ENCODE measurements at regions not wholly inside any gene's neighbourhood (a gene's known extent, or its start where the extent isn't known, plus 50 kb on each side); places are given as distances from the start of the nearest gene placed in this dataset.

DNA sequence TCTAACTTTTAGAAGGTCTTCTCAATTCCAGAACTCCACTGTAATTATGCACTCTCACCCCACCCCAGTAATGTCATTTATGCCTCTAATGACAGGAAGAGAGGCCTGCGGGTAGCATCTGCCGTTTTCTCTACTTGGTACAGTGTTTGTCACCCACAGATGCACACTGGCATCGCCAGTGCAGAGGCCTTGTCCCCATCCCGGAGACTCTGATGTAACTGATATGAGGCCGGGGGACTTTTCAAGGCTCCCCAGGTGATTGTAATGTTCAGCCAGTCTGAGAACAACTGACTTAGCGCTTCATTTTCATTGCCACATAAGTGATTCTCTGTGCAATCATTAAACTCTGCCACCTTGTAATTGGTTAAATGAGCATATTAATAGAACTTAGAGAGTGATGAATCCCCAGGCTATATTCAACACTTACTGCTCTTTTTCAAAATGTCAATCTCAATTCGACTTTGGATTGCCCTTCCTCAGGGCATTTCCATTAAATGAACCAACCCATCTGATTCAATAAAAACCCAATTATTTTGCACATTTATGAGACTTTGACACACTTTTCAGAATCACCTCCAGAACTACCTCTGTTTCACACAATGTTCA lies 113.2 kb downstream of the HERPUD2 start:
- DNase-seq (ENCODE audit: low read depth) = no peak

DNA sequence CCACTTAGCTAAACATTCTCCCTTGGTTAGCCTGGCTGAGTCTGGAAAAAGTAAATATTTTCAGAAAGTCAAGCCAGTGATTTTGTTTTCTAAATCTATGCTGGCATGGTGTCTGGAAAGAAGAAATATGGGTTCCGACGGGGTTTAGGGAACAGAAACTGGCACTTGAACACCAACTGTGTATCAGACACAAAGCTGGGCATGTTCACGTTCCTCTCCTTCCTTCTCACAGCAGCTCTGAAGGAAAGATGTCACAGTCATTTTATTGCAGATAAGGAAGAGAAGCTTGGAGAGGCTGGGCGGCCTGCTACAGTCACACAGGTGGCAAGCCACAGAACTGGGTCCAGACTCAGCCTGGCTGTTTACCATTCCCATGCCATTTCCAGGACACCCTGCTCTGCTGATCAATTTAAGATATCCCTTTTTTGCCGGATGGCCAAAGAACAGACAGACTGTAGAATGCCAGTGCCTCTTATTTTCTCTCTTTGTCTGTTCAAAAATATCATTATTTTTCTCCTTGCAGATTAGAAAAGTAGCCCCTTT lies 118.8 kb downstream of the HERPUD2 start:
- no peak for DNase-seq (ENCODE audit: low read depth)

DNA sequence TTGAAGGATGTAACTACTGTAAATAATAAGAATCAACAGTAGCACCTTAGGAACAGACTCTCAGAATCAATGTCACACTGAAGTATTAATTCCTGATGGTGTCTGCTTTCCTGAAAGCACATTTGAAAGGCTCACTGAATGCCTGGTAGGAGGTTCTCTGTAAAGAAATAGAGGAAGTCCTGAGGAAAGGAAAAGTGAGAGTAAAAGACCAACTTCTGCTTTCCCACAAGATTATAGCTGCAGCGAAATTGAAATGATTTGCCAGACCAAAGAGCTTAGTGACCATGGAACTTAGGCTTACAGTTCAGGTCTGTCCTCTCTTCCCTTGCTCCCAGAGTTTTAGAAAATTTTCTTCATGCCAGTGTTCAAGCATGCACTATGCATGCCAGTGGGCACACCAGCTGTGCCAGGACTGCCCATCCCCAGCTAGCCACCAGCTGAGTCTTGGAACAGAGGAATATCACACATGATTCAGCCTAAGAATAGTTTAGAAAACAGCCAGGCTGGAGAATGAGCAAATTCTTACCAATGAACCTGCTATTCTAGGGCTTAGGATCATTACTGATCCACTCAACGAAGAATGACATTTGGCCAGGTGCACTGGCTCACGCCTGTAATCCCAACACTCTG lies 123.2 kb downstream of the HERPUD2 start:
- DNase-seq (ENCODE audit: low read depth) = no peak

DNA sequence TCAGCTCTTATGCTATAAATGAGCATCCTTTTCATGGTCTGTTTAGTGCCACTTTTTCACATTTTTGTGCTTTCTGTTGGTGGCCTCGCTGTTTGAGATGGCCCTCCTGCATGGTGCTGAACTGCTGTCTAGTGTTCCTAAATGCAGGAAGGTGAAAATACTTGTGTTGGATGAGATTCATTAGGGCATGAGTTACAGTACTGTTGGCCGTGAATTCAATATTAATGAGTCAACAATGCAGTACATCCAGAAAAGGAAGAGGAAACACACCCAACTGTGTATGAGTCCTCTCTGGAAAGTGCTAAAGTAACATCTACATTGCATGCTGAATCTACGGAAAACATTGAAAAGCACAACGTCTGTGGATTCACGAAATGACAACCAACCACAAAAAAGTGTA lies 124.0 kb downstream of the HERPUD2 start:
- no peak for DNase-seq (ENCODE audit: low read depth)

DNA sequence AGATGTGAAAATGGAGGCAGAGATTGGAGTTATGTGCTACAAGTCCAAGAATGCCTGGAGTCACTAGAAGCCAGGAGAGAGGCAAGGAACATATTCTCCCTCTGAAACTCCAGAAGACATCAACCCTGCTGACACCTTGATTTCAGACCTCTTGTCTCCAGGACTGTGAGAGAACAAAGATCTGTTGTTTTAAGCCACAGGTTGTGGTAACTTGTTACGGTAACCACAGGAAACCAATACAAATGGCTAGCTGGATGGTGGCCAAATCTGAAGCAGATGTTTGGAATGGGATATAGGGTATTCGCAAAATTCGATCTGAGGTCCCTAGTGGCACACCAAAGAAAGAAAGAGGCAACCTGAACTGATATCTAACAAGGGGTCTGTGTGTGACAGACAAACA lies 129.0 kb downstream of the HERPUD2 start:
- DNase-seq (ENCODE audit: low read depth) = no peak

DNA sequence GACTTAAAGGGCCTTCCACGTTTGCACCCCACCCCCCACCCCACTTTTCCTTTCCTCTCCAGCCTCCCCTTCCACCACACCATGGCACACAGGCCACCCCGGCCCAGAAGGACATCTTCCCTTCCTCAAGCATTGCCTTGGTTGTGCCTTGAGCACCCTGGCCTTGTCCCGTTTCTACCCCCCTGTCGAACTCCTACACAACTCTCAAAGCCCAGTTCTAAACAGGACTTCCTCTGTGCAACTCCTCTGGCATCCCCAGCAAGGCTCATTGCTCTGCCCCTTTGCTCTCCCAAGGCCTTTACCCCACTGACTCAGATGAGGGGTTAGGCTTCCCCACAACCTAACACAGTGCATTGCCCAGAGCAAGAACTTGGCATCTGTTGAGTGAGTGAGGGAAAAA lies 136.1 kb downstream of the HERPUD2 start:
- no peak for DNase-seq (ENCODE audit: low read depth)

DNA sequence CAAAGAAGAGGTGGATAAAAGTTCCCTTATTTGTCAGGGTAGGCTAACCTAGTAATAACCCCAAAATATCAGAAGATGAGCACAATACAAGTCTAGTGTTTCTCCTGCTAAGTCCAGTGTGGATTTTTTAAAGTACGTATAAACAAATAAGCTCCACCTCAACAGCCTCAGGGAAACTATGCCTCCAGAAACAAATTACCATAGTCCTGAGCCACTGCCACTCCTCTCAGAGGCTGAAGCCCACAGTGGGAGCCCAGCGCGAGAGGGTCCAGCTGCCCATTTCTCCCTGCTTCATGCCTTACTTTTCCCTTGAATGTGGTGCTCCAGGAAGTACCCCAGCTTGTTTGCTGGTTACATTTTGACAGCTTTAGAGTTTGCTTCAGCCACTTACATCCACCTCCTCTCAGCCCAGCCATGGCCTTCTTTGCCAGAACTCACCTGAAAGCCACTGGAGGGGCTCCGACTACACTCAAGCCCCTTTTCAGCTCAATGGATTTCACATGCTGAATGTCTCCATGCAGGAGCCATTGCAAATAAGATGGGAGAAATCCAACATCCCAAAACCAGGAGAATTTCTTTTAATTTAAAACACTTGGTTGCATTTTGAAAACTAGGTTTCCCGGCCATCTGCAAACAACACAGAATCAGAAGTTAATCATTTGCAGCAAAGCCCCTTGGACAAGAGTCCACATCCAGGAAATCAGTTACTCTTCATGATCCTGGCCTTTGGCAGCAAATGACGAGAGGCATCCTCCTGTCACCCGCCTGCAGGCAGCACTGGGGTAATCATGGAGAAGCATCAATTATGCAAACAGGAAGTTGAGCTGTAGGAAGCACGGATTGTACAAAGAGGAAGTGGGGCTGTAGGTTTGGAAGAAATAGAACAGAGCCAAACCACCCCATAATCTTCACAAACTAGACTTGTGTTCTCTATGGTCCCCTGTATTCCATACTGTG lies 138.1 kb downstream of the HERPUD2 start:
- no peak for DNase-seq (ENCODE audit: low read depth)

DNA sequence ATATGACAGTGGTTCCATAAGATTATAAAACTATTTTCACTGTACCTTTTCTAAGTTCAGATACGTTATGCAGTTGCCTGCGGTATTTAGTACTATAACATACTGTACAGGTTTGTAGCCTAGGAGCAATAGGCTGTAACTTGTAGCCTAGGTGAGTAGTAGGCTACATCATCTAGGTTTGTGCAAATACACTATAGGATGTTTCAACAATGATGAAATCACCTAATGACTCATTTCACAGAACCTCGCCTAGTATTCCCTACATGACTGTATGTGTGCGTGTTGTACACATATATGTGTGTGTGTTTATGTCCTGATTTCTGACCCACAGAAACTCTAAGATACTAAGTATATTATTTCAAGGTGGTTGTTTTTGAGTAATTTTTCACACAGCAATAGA lies 139.0 kb downstream of the HERPUD2 start:
- no peak for DNase-seq (ENCODE audit: low read depth)

DNA sequence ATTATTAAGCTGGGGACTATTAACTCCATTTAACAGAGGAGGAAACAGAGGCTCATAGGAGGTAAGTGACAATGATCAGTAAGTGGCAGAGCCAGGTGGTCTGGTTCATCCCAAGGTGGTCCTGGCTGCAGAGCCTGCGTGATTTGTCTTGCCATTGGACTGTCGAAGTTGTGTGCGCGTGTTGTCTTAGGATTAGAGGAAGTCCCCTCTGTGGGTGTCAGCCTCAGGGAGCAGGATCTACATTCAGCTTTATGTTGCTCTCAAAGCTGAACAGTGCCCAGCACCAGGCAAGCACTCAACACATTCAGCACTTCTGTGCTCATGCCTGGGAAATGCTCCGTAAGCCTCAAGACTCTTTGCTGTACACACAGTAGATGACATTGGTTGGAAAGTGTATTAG lies 139.5 kb downstream of the HERPUD2 start:
- no peak for DNase-seq (ENCODE audit: low read depth)

DNA sequence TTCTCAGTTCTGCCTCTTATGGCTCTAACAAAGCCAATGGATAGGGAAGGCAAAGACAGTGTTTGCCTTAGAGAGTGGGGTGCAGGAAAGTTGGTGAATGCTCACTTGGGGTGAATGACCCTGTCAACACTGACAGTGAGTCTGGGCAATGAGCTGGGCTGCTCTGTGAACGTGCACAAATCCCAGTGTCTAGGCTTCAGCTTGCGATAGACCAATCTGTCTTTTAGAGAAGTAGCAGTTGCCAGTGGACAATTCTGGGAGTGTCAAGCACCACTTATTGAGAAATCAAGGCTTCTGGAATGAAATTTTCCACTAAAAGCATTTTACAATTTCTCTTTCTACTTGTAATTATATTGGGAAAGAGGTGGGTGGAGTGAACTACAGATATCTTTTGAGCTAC lies 141.4 kb downstream of the HERPUD2 start:
- no peak for DNase-seq (ENCODE audit: low read depth)

DNA sequence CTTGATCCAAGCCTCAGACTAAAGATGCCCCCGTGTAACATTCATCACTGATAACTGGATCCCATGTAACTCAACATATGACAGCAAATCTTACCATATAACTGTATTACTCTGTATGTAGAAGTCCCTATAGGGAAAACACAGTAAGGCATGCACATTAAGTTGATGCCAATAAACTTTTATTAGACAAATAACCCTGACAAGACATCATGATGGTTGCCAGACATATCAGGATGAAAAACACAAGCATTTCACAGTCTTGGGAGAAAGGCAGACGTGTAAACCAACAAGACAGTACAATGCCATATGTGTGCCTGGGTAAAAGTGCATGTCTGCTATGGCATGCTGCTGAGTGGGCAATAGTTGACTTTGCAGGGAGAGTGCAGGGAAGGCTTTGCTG lies 142.2 kb downstream of the HERPUD2 start:
- no peak for DNase-seq (ENCODE audit: low read depth)

DNA sequence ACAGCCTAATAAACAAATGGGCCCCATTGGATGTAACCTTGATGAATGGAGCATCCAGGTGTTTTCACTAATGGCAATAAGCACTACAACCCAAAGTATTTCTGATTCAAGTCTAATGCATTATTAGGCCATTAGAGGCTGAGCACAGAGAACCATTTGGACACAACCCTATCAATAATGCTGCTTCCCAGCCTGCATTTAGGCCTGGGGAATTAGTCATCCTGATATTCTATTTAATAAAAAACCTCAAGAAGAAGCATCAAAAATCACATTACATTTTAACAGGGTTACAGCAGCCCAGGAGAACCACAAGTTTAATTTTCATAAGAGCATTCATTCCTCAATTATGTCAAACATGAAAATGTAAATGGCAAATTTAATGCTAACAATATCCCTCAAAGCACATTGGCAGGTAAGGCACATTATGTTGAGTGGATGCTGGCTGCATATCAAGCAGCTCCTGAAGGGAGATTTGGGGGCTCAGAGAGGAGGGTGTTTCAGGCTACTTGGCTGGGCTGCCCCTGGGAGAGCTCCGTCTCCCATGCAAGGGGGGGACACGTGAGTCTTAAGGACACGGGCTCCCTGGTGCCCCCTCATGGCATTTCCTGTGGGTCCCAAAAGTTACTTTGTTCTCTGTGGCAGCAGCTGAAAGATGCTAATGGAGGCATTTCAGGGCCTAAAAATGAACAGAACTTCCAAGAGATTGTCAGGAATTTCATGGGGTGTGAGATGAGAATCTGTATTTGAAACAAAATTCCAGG lies 143.4 kb downstream of the HERPUD2 start:
- DNase-seq (ENCODE audit: low read depth) = no peak

DNA sequence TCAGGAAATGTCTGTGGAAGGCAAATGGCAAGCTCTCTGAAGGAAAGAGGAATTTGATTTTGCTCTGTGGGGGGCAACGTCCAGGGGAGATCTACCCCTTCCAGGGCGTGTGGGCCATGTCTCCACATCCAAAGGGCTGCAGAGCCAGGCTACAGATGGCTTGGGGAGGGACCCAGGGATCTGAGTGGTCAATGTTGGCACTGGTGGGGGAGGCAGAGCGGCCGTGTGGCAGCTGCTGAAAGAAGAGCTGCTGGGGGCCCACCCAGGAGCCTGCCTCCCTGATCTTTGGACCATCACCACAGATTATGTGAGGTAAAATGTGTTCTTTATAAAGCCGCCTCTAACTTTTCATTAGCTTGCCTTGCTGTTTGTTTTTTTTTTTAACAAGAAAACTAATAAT lies 144.1 kb downstream of the HERPUD2 start:
- no peak for DNase-seq (ENCODE audit: low read depth)

DNA sequence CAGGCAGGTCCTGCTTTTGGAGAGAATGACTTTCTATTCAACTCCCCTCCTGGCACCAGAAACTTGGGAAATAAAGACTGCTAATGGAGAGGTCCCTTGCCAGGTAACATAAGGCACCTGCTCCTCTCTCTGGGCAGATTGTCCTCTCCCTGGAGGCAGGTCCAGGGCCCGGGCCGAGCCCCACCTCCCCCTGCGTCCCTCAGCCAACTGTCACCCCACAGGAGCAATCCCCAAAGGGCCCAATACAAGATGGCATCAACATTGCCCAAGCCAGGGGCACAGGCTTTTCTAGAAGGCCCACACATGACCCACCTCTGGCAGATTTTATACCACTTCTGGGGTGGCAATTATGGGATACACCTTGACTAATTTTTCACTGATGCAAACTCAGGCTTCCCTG lies 145.2 kb downstream of the HERPUD2 start:
- DNase-seq (ENCODE audit: low read depth) = no peak

DNA sequence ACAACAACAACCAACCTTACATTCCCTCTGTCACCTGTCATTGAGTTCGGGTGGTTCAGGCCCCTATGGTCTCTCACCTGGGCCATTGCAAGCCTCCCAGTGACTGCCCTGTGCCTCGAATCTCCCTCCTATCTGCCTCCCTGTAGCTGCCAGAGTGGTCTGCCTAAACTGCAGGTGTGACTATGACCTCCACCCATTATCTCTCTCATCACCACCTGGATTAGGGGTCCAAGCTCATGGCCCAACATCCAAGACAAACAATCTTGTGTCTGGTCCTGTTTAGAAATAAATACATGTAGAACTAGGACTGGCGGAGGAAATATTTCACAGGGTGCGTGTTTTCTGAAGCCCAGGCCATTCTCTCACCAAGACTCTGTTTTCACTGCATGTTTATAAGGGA lies 146.6 kb downstream of the HERPUD2 start:
- DNase-seq (ENCODE audit: low read depth) = no peak

DNA sequence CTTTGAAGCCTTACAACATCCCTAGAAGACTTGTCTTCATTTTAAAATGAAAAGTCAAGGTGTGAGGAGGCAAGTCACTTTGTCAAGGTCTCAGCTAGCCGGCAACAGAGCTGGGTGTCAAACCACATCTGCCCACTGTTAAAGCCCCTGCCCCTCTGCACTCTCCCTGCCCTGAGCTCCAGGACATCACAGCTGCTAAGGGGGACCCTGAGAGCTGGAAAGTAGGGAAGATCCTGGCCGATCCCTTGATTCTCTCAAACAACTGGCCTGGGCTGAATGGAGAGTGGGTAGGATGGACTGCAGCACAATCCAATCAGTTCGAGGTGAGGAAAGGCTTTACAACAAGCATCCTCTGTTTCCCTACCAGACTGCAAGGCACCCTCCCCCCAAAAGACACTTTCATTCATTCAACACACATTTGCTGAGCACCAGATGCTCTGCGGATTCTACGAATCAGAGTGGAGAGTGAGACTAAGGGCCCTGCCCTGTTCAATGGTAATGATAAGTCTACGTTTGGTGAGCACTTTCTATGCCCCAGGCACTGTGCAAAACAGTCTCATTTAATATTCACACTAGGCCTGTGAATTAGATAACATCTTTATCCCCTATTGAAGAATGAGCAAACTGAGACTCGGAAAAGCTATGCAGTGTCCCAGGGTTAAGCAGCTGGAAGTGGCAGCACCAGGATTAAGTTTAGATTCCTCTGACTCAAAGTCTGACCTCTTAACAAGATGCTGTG lies 148.1 kb downstream of the HERPUD2 start:
- DNase-seq (ENCODE audit: low read depth) = no peak

DNA sequence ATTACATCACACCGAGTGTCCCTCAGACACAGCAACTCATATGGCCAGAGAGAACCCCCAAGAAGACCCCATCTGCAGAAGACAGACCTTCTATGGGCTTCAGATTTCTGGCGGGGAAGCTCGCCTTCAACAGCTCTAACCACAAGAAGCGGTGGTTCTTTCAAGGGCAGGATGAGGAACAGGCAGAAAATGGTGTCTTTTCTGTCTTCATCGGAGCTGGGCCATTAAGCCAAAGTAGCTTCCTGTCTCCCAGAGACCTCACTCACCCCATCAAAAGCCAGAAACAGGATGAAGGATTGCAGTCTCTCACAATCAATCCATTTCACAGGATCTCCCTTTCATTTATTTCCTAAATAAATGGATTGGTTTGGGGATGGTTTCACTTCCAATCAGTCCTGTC lies 149.1 kb downstream of the HERPUD2 start:
- no peak for DNase-seq (ENCODE audit: low read depth)

DNA sequence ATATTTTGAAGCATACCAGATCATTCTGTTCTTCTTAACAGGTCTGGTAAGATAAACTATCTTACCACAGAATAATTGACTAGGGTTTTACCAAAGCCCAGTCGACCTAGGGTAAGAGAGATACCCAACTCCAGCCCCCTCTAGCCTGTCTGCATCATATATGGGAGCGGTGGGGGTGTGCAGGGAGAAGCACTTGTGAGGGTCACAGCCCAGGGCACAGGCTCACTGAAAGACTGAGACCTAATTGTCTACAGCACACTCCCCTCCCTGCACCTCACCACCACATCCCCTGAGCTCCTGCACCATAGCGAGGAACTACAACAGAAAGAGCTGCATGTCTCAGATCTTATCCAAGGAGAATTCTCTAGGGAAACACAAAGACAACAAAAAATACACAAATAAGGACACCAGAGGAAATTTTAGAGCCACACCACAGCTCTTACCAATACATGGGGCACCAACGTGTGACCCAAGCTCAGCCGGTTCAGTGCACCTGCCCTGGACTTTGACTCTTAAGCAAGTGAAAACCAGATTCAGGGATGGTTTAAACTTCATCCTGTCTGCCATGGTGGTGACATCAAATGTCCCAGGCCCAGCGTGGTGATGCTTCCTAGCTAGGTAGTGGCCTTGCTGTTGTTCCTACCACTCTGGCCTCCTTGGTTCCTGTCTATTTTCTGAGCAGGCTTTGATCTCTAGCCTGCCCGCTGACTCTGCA lies 150.8 kb downstream of the HERPUD2 start:
- DNase-seq (ENCODE audit: low read depth) = no peak

DNA sequence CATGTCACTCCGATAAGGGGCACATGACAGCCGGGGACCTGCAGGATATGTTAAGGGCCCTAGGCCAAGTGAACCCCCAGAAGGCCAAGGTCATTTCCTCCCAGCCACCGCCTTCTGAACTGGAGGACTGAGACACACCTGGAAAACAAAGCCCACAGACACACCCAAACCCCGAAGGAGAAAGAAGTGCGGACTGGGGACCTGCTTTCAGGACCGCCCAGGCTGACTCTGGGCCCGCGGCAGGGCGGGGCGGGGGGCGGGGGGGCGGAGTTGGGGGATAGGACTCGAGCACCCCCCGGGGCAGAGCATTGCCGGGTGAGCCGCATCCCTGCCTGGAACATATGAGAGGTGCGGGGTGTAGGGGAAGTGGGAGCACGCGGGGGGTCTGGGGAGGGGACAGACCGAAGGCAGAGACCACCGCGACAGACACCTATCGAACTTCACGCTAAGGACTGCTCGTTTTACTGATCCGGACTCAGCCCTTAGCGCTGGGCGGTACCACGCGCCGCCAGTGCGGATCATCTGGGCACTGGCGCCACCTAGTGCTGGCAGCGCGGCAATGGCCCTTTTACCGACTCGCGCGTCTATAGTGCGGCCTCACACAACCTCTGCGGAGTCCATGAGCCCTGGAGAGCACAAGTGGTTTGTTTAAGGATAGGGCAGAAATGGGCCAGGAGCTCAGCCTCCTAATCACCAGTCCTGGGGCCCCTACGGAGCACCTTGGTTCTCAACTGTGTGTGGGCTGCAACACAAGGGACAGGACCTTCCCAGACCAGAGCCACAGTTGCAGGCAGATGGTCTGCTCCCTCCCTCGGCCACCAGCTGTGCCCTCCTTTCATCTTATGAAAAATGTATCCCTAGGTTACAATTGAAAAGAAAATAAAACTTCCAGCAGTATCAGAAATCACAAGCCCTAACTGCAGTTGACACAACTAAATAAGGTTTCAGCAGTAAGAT lies 157.6 kb downstream of the HERPUD2 start:
- DNase-seq (ENCODE audit: low read depth) = peak; percentile 77

DNA sequence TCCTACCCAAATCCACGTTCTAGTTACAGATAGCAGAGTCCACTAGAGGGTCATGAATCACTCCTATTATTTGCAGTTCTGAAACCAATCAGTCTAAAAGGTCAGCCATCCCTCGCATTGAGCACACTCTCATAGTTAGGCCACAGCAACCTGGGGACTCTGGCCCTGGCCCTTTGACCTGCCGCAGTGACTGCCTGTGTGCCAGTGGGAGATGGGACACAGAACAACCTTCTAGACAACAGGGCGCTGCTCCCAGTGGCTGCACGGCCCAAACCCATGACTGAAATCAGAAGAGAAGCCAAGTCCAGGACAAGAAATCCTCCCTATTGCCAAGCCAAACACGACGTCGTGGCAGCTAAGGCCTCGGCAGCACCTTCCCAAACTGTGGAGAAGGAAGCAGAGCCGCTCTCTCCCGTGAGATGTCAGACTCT lies 158.5 kb downstream of the HERPUD2 start:
- DNase-seq (ENCODE audit: low read depth) = no peak

All from activated T-cell treated with anti-CD3 and anti-CD28 coated beads for 48 hours (primary cell).